BJ (cell line): ENCODE measurements at regions not wholly inside any gene's neighbourhood (a gene's known extent, or its start where the extent isn't known, plus 50 kb on each side); places are given as distances from the start of the nearest gene placed in this dataset.
"Not testable (repeated sequence)": the region's sequence is repeated elsewhere in the genome, so short reads cannot be mapped to it uniquely, and the experiment has no call there.

ENCODE experiments used
- CTCF ChIA-PET: fragments of 350-600 bp; formaldehyde crosslinking; extraction: SDS; loops from one replicate; lab custom pipeline; 2021; ENCODE audit warnings: antibody characterized with exemption, inconsistent platforms; lab: Yijun Ruan, JAX
- POLR2A ChIA-PET: fragments of 300-600 bp; sonication (Branson Sonifier 250); formaldehyde crosslinking; extraction: SDS; loops from one replicate; lab custom pipeline; 2021; ENCODE audit warnings: antibody characterized with exemption; lab: Charles Lee
- DNase-seq: peaks from one replicate; pipeline ENCODE4 v3.0.0-alpha.2; 2011; ENCODE audit warnings: low read depth
- H3K27me3 ChIP-seq: 2 replicates; pipeline ENCODE4 v1.6.0; 2011; ENCODE audit warnings: low read length; ENCODE audit not compliant: control insufficient read depth, insufficient read depth
- H3K36me3 ChIP-seq: 2 replicates; pipeline ENCODE4 v1.5.1; 2011; ENCODE audit warnings: low read length; ENCODE audit not compliant: control insufficient read depth, insufficient read depth
- H3K4me3 ChIP-seq: 2 replicates; pipeline ENCODE4 v1.5.1; 2011; ENCODE audit warnings: low read depth, mild to moderate bottlenecking, control low read depth, low read length
- TF ChIP-seq, protein P1 (sequence below): IDR thresholded peaks from 2 replicates; pipeline ENCODE4 v1.5.1; 2011; ENCODE audit warnings: low read depth, mild to moderate bottlenecking, control low read depth, inconsistent platforms, low read length, moderate library complexity; ENCODE audit not compliant: insufficient read depth

DNA sequence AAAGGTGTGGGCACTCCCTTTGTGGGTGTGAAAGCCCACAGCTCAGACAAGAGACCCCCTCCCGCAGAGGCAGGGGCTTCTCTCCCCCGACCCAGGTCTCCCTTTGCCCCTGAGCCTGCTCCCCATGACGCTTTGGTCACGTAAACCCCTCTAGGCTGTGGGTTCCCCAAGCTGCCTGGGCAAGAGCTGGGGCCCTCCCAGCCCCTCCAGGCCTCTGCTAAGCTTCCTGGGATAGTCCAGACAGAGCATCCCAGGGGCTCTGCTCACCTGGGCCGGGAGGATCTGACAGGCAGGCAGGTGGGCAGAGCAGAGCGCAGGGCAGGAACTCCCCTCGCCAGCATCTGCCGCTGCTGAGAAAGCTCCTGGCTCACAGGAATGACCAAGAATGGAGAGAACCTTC, 177.3 kb downstream of the BANP start:
- no peak overlapping the region for H3K4me3 ChIP-seq
- ChIA-PET CTCF (interaction anchor here (1.1 kb wide), 1 partner anchor 64 kb away, joined by 3 read pairs; no protein-coding TSS in a partner anchor), POLR2A (no interaction called here)
- no peaks in the 10 kb centered on the region for H3K36me3 ChIP-seq
- H3K27me3 ChIP-seq = no peaks in the 10 kb centered on the region; the same call in none of the 2 replicates
- TF ChIP-seq, protein P1, sequence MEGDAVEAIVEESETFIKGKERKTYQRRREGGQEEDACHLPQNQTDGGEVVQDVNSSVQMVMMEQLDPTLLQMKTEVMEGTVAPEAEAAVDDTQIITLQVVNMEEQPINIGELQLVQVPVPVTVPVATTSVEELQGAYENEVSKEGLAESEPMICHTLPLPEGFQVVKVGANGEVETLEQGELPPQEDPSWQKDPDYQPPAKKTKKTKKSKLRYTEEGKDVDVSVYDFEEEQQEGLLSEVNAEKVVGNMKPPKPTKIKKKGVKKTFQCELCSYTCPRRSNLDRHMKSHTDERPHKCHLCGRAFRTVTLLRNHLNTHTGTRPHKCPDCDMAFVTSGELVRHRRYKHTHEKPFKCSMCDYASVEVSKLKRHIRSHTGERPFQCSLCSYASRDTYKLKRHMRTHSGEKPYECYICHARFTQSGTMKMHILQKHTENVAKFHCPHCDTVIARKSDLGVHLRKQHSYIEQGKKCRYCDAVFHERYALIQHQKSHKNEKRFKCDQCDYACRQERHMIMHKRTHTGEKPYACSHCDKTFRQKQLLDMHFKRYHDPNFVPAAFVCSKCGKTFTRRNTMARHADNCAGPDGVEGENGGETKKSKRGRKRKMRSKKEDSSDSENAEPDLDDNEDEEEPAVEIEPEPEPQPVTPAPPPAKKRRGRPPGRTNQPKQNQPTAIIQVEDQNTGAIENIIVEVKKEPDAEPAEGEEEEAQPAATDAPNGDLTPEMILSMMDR = no peak
- DNase-seq = no peak

DNA sequence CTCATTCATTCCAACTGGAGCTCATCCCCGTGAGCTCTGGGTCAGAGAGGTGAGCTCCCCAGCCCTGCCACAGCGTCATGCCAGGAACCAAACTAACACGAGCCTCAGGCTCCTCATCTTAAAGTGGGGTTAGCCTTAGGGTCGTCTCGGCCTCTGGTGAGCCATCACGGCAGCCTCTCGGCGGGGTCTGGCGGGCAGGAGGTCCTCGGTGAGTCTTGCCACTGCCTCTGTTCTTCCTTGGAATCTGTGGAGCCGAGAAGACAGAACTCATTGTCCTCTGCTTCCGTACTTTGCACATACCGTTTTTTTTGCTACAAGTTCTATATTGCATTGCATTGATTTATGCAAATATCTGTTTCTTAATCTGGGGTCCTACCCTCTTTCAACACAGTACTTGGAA, 177.9 kb downstream of the BANP start:
- CTCF ChIA-PET, H3K4me3 ChIP-seq, H3K36me3 ChIP-seq, H3K27me3 ChIP-seq, DNase-seq, POLR2A ChIA-PET: not testable (repeated sequence)

DNA sequence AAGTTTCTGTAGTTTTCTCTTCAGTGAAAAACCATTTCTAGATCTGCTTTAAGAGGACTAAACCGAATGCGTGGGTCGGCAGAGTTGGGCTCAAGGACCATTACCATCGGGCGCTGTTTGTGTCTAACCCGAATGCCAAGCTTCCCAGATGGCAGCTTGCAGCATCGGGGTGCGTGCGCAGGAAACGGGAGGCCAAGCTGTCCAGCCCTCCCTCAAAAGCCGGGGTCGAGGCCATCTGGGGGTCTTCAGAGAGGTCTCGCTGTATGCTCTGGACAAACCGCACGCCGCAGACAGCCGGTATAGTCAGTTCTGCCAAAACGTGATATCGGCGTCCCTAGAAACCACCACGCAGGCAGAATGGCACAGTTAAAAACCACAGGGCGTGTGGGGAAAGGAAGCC, 178.8 kb downstream of the BANP start:
- DNase-seq = no peak
- no peaks in the 10 kb centered on the region; the same call in none of the 2 replicates for H3K27me3 ChIP-seq
- H3K36me3 ChIP-seq = no peaks in the 10 kb centered on the region
- no peak overlapping the region for H3K4me3 ChIP-seq
- TF ChIP-seq, protein P1 = no peak
- ChIA-PET CTCF (no interaction called here), POLR2A (no interaction called here)

DNA sequence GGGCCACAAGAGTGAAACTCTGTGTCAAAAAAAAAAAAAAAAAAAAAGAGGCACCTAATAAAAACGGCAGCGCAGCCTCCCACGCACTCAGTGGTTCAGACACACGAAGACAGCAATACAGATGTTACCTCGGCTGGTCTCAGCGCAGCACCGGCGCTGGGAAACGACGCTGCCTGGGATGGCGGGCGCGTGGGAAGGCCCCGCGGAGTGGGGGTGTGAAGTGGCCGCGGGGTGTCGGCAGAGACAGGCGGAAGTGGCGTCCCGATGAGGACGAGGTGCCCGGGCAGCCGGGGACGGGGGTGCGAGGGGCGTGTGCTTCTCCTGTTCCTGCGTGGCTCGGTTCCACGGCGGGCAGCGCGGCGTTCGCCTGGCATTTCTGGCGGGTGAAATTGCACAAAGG, 179.4 kb downstream of the BANP start:
- Histone ChIP-seq H3K4me3 (no peak overlapping the region), H3K36me3 (no peaks in the 10 kb centered on the region), H3K27me3 (no peaks in the 10 kb centered on the region; the same call in none of the 2 replicates)
- POLR2A ChIA-PET = no interaction called here
- CTCF ChIA-PET = no interaction called here
- no peak for DNase-seq
- TF ChIP-seq, protein P1 = no peak

DNA sequence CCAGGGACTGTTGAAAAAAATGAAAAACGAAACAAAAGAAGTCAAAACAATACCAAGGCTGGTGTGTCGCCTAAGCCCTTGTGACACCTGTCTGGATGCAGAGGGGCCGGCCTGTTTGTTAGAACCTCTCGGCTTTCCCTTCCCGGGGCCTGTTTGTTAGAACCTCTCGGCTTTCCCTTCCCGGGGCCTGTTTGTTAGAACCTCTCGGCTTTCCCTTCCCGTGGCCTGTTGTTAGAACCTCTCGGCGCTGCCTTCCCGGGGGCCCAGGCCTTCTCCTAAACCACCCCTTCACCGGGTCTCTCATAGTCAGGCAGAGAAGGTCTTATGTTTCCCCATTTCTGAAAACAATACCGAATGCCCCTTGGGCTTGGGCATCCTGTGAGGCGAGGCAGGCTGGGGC, 180.0 kb downstream of the BANP start:
- Histone ChIP-seq H3K27me3 (no peaks in the 10 kb centered on the region; the same call in none of the 2 replicates), H3K36me3 (no peaks in the 10 kb centered on the region), H3K4me3 (no peak overlapping the region)
- TF ChIP-seq, protein P1 = no peak
- DNase-seq = no peak
- POLR2A ChIA-PET = no interaction called here
- CTCF ChIA-PET = no interaction called here

DNA sequence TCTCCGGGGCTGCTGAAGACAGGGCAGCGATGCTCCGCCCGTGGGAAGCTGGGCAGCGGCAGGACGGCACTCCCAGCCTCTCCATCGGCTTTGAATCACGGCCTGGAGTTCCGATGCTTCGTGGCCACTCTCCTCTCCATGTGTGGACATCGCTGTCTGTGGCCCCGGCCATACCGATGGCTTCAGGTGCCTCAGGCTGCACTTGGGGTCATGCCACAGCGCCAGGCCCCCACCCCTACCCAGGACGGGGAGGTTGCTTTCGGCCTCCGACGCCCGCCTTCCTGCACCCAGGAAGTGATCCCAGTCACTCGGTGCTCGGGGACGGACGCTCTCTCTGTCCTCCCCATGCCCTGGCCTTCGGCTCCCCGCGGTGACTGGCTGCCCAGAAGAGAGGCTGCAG, 180.7 kb downstream of the BANP start:
- POLR2A ChIA-PET = no interaction called here
- peaks cover under 1% of the 10 kb centered on the region for H3K27me3 ChIP-seq
- no peak for DNase-seq
- TF ChIP-seq, protein P1 = no peak
- CTCF ChIA-PET = no interaction called here
- no peak overlapping the region for H3K4me3 ChIP-seq
- H3K36me3 ChIP-seq = no peaks in the 10 kb centered on the region
